HG03565 (cell line): ENCODE measurements at regions not wholly inside any gene's neighbourhood (a gene's known extent, or its start where the extent isn't known, plus 50 kb on each side); places are given as distances from the start of the nearest gene placed in this dataset.
"Not testable (repeated sequence)": the region's sequence is repeated elsewhere in the genome, so short reads cannot be mapped to it uniquely, and the experiment has no call there.

Source experiments
- ATAC-seq: cut with Tn5 transposase; IDR thresholded peaks from one replicate; pipeline ENCODE4 v1.9.1; 2021; ENCODE audit warnings: mild to moderate bottlenecking, moderate library complexity; ENCODE audit not compliant: unreplicated experiment

GRCh38 chr5:163934990-163935389, 429.6 kb downstream of the MAT2B start:
- not testable (repeated sequence) for ATAC-seq

DNA sequence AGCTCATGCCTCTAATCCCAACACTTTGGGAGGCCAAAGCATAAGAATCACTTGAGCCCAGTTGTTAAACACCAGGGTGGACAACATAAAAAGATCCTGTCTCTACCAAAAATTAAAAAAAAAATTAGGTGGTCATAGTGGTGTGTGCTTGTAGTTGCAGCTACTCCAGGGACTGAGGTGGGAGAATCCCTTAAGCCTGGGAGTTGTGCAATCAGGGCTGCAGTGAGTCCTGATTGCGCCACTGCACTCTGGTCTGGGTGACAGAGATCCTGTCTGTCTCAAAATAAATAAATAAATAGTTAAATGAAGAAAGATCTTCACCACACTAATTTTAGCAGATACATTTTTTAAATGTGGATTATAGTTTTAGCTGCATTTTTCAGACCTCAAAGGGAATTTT, 433.2 kb downstream of the MAT2B start:
- no peak for ATAC-seq

GRCh38 chr5:163941079-163941478, 435.7 kb downstream of the MAT2B start:
- no peak for ATAC-seq

- peak; percentile 40 for ATAC-seq
Observed at GRCh38 chr5:163943546-163943945, 438.1 kb downstream of the MAT2B start.

GRCh38 chr5:163944738-163945137, 439.3 kb downstream of the MAT2B start:
- ATAC-seq: no peak

GRCh38 chr5:163947848-163948666, 442.6 kb downstream of the MAT2B start:
- ATAC-seq: no peak

DNA sequence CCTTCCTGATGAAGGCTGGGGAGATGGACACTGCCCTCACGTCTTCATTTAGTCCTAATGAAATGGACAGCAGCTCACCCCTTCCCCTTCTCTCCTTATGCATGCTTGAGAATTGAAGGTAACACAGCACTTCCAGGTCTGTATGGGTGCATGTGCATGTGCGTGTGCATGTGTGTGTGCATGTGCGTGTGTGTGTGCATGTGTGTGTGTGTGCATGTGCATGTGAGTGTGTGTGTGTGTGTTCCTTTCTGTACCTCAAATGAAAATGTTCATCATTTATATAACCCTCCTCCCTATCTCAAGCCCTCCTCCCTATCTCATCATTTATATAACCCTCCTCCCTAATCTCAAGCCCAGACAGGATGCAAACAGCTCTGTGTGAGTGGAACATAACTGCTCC, 444.8 kb downstream of the MAT2B start:
- ATAC-seq: no peak

GRCh38 chr5:163951069-163951468, 445.6 kb downstream of the MAT2B start:
- ATAC-seq: no peak

DNA sequence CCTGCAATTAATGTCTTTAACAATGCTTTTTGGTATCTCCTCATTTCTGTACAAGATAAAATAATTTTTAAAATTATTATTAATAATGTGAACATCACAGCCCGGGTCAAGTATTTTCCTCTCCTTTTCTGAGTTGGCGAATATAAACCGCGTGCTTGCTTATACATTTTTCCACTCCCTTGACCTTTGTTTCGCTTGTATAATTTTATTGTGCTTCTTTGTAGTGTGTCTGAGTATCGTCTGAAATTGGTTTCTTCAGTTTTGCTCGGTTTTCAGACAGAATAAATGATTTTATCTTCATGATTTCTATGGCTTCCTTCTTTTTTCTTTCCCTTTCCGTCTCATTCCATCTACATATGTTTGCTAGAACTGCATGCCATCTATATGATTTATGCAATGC, 448.5 kb downstream of the MAT2B start:
- no peak for ATAC-seq

- ATAC-seq: not testable (repeated sequence)
Observed at GRCh38 chr5:163961230-163961629, 455.8 kb downstream of the MAT2B start.

DNA sequence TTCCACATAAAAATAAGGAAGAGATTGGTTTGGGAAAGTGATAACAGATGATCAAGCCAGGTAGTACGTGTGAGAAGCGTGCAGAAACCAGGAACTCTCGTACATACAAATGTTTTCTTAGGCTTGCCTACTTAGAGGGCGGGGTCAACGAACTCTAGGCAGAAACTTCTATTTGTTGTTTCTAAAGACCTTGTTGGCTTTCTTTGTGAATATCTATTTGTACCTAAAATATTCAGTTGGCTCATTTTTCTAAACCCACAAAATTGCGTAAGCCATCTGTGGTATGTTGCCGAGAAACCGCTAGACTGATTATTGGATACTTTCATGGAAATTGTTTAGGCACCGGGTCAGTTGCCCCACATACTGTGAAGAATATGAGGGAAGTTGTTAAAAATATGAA, 458.5 kb downstream of the MAT2B start:
- no peak for ATAC-seq

GRCh38 chr5:163964671-163965070, 459.3 kb downstream of the MAT2B start:
- no peak for ATAC-seq

GRCh38 chr5:163967268-163967667, 461.8 kb downstream of the MAT2B start:
- ATAC-seq: no peak

DNA sequence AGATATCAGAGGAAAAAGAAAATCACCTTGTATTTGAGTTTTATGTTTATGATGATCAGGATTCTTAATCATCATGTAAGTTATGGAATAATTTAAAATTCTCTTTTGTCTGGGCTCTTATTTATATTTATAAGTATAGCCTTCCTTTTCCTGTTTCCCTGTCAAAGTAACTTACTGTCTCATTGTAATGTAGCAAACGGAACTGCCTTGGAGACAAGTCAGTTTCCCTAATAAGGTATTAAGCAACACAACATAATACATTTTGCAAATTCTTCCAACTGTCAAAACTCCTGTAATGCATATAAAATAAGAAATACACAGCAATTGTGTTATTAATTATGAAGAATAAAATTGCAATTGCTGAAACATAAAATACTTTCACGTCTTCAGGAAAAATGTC, 463.2 kb downstream of the MAT2B start:
- ATAC-seq: no peak

- no peak for ATAC-seq
Observed at GRCh38 chr5:163976696-163977095, 471.3 kb downstream of the MAT2B start.

DNA sequence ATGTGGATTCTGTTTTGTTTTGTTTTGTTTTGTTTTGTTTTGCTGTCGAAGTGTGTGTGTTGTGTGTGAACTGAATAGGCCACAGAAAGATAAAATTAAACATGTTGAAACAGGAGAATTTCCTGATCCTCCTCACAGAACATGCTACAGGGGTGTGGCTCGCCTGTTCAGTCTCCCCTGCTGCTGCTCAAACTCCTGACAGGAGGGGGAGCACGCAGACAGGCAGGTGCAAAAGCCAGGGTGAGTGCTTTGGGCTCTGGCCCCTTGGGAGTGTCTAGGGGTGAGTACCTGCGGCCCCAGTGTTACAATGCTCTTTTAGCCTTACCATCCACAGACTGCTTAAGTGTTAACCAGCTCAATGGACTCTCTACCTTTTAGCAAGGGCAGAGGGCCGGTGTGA, 473.5 kb downstream of the MAT2B start:
- ATAC-seq: no peak

- no peak for ATAC-seq
Observed at GRCh38 chr5:163988566-163988965, 483.1 kb downstream of the MAT2B start.

DNA sequence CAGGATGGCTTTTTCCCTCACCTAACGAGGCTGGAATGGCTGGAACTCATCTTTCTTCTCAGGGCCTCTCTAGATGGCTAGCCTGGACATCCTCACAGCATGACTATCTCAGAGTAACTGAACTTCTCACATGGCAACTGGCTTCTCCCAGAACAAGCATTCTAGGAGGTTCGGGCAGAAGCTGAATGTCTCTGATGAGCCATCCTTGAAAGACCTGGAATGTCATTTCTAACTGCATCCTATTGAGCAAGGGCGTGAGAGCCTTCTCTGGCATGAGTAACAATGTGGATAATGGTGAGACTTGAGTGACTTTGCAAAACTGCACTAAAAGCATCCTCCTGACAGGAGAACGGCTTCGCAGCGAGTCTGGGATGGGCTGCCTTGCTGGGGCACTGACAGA, 487.7 kb downstream of the MAT2B start:
- no peak for ATAC-seq

- ATAC-seq: no peak
Observed at GRCh38 chr5:163995206-163995605, 489.8 kb downstream of the MAT2B start.

GRCh38 chr5:163997965-163998364, 492.5 kb downstream of the MAT2B start:
- ATAC-seq: no peak

DNA sequence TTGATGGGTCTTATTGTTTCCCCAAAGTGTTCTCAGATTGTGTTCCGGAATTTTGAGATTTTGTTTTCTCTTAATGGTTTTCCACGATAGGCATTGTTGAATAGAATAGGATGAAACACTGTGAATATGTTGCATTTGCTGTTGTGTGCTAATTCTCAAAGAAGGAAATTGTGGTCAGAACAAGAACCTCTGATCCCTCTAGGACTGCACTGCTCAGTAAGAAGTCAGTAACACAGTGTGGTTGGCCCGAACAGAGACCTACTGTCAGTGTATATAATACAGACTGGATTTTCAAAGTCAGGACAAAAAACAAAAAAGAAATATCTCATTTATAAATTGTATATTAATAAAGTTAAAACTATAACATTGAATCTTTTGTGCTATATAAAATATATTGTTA, 494.8 kb downstream of the MAT2B start:
- ATAC-seq: no peak

- ATAC-seq: no peak
Observed at GRCh38 chr5:164000819-164001218, 495.4 kb downstream of the MAT2B start.

DNA sequence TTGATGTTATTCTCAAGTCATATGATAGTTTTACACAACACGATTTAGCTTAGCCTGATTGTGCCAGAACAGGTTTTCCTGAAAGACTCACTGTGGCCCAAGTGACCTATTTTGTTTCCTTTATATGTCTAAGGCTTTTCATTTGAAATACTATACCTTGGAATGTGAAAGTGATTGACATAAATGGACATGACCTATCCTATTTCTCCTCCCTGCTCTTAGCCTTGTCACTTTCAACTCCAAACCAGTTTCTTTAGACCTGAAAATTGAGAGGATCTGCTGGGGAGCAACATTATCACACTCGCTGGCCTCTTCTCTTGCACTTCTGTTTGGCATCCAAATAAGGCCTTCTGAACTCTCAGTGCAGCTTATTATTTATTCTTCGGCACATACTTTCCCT, 496.8 kb downstream of the MAT2B start:
- no peak for ATAC-seq
